ENCODE measurements at regions not wholly inside any gene's neighbourhood (a gene's known extent, or its start where the extent isn't known, plus 50 kb on each side); places are given as distances from the start of the nearest gene placed in this dataset.

- Mint-ChIP-seq H3K4me1 (no peaks in the 10 kb centered on the region), H3K27ac (no peak overlapping the region), H3K9me3 (no peaks in the 10 kb centered on the region), H3K27me3 (ENCODE audit: low read depth) (no peaks in the 10 kb centered on the region; the same call in 1 of the 2 replicates), H3K36me3 (no peaks in the 10 kb centered on the region), H3K4me3 (no peak overlapping the region)
- ChIA-PET CTCF (interaction anchor here (1.2 kb wide), 1 partner anchor 106 kb away, joined by 3 read pairs; no protein-coding TSS in a partner anchor), POLR2A (no interaction called here)
- TF ChIP-seq NFYB (CRISPR knock-in tag; conservative IDR thresholded peaks at IDR 0.05; ENCODE audit: low read depth) = no peak
- DNase-seq (ENCODE audit: low spot score) = no peak
- no peak for ATAC-seq
These were observed 151.6 kb upstream of the ZNF644 start for GRCh38 chr1:91173346-91173890.

- CTCF ChIA-PET = no interaction called here
- ATAC-seq (no peak), DNase-seq (ENCODE audit: low spot score) (no peak)
- H3K36me3 Mint-ChIP-seq = no peaks in the 10 kb centered on the region
- H3K27me3 Mint-ChIP-seq (ENCODE audit: low read depth) = no peaks in the 10 kb centered on the region; the same call in 1 of the 2 replicates
- no peak overlapping the region for H3K27ac Mint-ChIP-seq
- POLR2A ChIA-PET = no interaction called here
- H3K9me3 Mint-ChIP-seq = no peaks in the 10 kb centered on the region
- H3K4me3 Mint-ChIP-seq = no peak overlapping the region
- no peak for TF ChIP-seq ATF6 (CRISPR knock-in tag; IDR thresholded peaks at IDR 0.05)
- no peak for TF ChIP-seq FOXP4 (CRISPR knock-in tag; IDR thresholded peaks at IDR 0.05)
- TF ChIP-seq PRRX2 (CRISPR knock-in tag; IDR thresholded peaks at IDR 0.05) = no peak
- no peak for TF ChIP-seq SOX15 (CRISPR knock-in tag; IDR thresholded peaks at IDR 0.05)
- TF ChIP-seq FOXK1 (CRISPR knock-in tag; IDR thresholded peaks at IDR 0.05) = no peak
- no peak for TF ChIP-seq E2F1 (CRISPR knock-in tag; IDR thresholded peaks at IDR 0.05)
- no peak for TF ChIP-seq CTCF (IDR thresholded peaks at IDR 0.05)
- TF ChIP-seq OVOL2 (CRISPR knock-in tag; IDR thresholded peaks at IDR 0.05; ENCODE audit: borderline replicate concordance) = no peak
- TF ChIP-seq ZNF425 (CRISPR knock-in tag; conservative IDR thresholded peaks at IDR 0.05) = no peak
- no peak for TF ChIP-seq E2F4 (CRISPR knock-in tag; IDR thresholded peaks at IDR 0.05; ENCODE audit: borderline replicate concordance, low read depth)
- TF ChIP-seq KAT7 (CRISPR knock-in tag; IDR thresholded peaks at IDR 0.05; ENCODE audit: borderline replicate concordance) = no peak
- TF ChIP-seq FOXJ3 (CRISPR knock-in tag; IDR thresholded peaks at IDR 0.05; ENCODE audit: borderline replicate concordance) = no peak
- TF ChIP-seq GRHL2 (CRISPR knock-in tag; IDR thresholded peaks at IDR 0.05; ENCODE audit: insufficient replicate concordance, severe bottlenecking) = no peak
- no peak for TF ChIP-seq GABPB1 (CRISPR knock-in tag; IDR thresholded peaks at IDR 0.05)
- TF ChIP-seq ZNF317 (CRISPR knock-in tag; IDR thresholded peaks at IDR 0.05; ENCODE audit: borderline replicate concordance, low read depth) = no peak
- TF ChIP-seq AR (CRISPR knock-in tag; IDR thresholded peaks at IDR 0.05) = no peak
- TF ChIP-seq ZBTB21 (CRISPR knock-in tag; IDR thresholded peaks at IDR 0.05; ENCODE audit: borderline replicate concordance) = no peak
- no peak for TF ChIP-seq MXD4 (CRISPR knock-in tag; IDR thresholded peaks at IDR 0.05; ENCODE audit: borderline replicate concordance)
- no peaks in the 10 kb centered on the region for H3K4me1 Mint-ChIP-seq
These were observed 150.7 kb upstream of the ZNF644 start for GRCh38 chr1:91172541-91172940.
